SK-N-SH (cell line): ENCODE measurements at regions not wholly inside any gene's neighbourhood (a gene's known extent, or its start where the extent isn't known, plus 50 kb on each side); places are given as distances from the start of the nearest gene placed in this dataset.

ENCODE experiments used
- CTCF ChIA-PET: fragments of 300-600, 350-600 bp; formaldehyde crosslinking; extraction: SDS; loops from one replicate; lab custom pipeline; 2021; lab: Yijun Ruan, JAX
- POLR2A ChIA-PET: fragments of 350-600 bp; sonication (Branson Sonifier 250); formaldehyde crosslinking; extraction: SDS; loops from one replicate; lab custom pipeline; 2020; ENCODE audit warnings: antibody characterized with exemption, inconsistent platforms; lab: Yijun Ruan, JAX
- DNase-seq: peaks from one replicate; pipeline ENCODE4 v3.0.0; 2012
- H2AFZ ChIP-seq: fragments of 200-600 bp; sonication (generic); 2 replicates; pipeline ENCODE4 v1.8.1; 2016; ENCODE audit warnings: antibody characterized with exemption, mild to moderate bottlenecking, low read depth
- H3F3A ChIP-seq: fragments of 200-600 bp; sonication (generic); replicated peaks from 2 replicates; pipeline ENCODE3; 2016; ENCODE audit warnings: antibody characterized with exemption, mild to moderate bottlenecking; ENCODE audit not compliant: insufficient read depth
- H3K27ac ChIP-seq, 2 experiments: fragments of 200-500 bp in 1 of 2; fragments of 200-600 bp in 1 of 2; sonication (Bioruptor generic) in 1 of 2; sonication (generic), shearing (Covaris generic) in 1 of 2; 2 replicates each; pipeline versions ENCODE4 v1.5.1 to v1.6.1; 2014 to 2016; ENCODE audit warnings: low read depth in 2 of 2, inconsistent platforms in 1 of 2, low read length in 1 of 2, mild to moderate bottlenecking in 1 of 2, mixed read lengths in 1 of 2
- H3K27me3 ChIP-seq: fragments of 200-600 bp; sonication (generic), shearing (Covaris generic); 2 replicates; pipeline ENCODE4 v1.6.1; 2016; ENCODE audit warnings: mixed run types; ENCODE audit not compliant: insufficient read depth
- H3K36me3 ChIP-seq, 2 experiments: fragments of 200-500 bp in 1 of 2; fragments of 200-600 bp in 1 of 2; sonication (Bioruptor generic) in 1 of 2; sonication (generic) in 1 of 2; replicated peaks in 1 of 2; 2 replicates each; pipeline versions ENCODE3 to v1.5.1; 2014 to 2016; ENCODE audit warnings: low read length in 1 of 2, mild to moderate bottlenecking in 1 of 2; ENCODE audit not compliant: insufficient read depth in 2 of 2, control insufficient read depth in 1 of 2
- H3K4me1 ChIP-seq, 2 experiments: fragments of 200-500 bp in 1 of 2; fragments of 200-600 bp in 1 of 2; sonication (Bioruptor generic) in 1 of 2; sonication (generic), shearing (Covaris generic) in 1 of 2; 2 replicates each; pipeline versions ENCODE4 v1.5.1 to v1.6.1; 2014 to 2016; ENCODE audit warnings: low read depth in 1 of 2, low read length in 1 of 2, mixed run types in 1 of 2; ENCODE audit not compliant: insufficient read depth in 2 of 2, control insufficient read depth in 1 of 2
- H3K4me2 ChIP-seq: fragments of 200-600 bp; sonication (generic), shearing (Covaris generic); 2 replicates; pipeline ENCODE4 v1.6.1; 2017; ENCODE audit warnings: mixed run types
- H3K4me3 ChIP-seq, 2 experiments: fragments of 200-500 bp in 1 of 2; fragments of 200-600 bp in 1 of 2; sonication (Bioruptor generic) in 1 of 2; sonication (generic), shearing (Covaris generic) in 1 of 2; 2 replicates each; pipeline versions ENCODE4 v1.5.1 to v1.8.1; 2014 to 2016; ENCODE audit warnings: low read depth in 2 of 2, inconsistent platforms in 1 of 2, low read length in 1 of 2, mild to moderate bottlenecking in 1 of 2, mixed read lengths in 1 of 2, moderate library complexity in 1 of 2
- H3K79me2 ChIP-seq: fragments of 200-600 bp; sonication (generic); 2 replicates; pipeline ENCODE4 v1.8.1; 2017; ENCODE audit warnings: mild to moderate bottlenecking; ENCODE audit not compliant: insufficient read depth
- H3K9ac ChIP-seq: fragments of 200-600 bp; sonication (generic); 2 replicates; pipeline ENCODE4 v1.6.1; 2017; ENCODE audit warnings: mixed run types
- H3K9me2 ChIP-seq: fragments of 200-600 bp; sonication (generic); 2 replicates; pipeline ENCODE4 v1.6.1; 2017; ENCODE audit warnings: mixed run types
- H3K9me3 ChIP-seq: fragments of 200-600 bp; sonication (generic); 2 replicates; pipeline ENCODE4 v1.6.1; 2017; ENCODE audit warnings: mixed run types, mild to moderate bottlenecking, moderate library complexity
- H4K20me1 ChIP-seq: fragments of 200-600 bp; sonication (generic); 2 replicates; pipeline ENCODE4 v1.6.1; 2017; ENCODE audit warnings: mild to moderate bottlenecking, mixed run types; ENCODE audit not compliant: insufficient read depth
- CHD2 ChIP-seq: fragments of 150-350 bp; IDR thresholded peaks from 2 replicates; pipeline ENCODE4 v1.6.1; 2018; ENCODE audit warnings: low read length; ENCODE audit not compliant: partially characterized antibody
- CTCF ChIP-seq: fragments of 200-600 bp; sonication (generic); IDR thresholded peaks from 2 replicates; pipeline ENCODE4 v1.6.1; 2017; ENCODE audit warnings: antibody characterized with exemption, mild to moderate bottlenecking, moderate library complexity
- ELF1 ChIP-seq: IDR thresholded peaks from 2 replicates; pipeline ENCODE4 v1.4.0; 2012
- EP300 ChIP-seq, 2 experiments: IDR thresholded peaks; 2 replicates each; pipeline versions ENCODE4 v1.4.0 to v1.6.1; 2012; ENCODE audit warnings: borderline replicate concordance in 1 of 2, low read depth in 1 of 2, low read length in 1 of 2
- EZH2phosphoT487 ChIP-seq: fragments of 200-600 bp; sonication (generic); IDR thresholded peaks from 2 replicates; pipeline ENCODE4 v1.6.1; 2017; ENCODE audit warnings: low read depth, mixed run types, mild to moderate bottlenecking, antibody characterized with exemption, moderate library complexity, borderline replicate concordance
- FOXJ3 ChIP-seq: sonication (generic); formaldehyde crosslinking; IDR thresholded peaks from 2 replicates; pipeline ENCODE4 v1.5.1; 2020; ENCODE audit warnings: mild to moderate bottlenecking, missing genetic modification reagents
- FOXM1 ChIP-seq: IDR thresholded peaks from 2 replicates; pipeline ENCODE4 v1.4.0; 2012; ENCODE audit warnings: low read depth, mild to moderate bottlenecking
- GATA2 ChIP-seq: sonication (generic); formaldehyde crosslinking; IDR thresholded peaks from 2 replicates; pipeline ENCODE4 v1.5.0; 2020; ENCODE audit warnings: mild to moderate bottlenecking, missing genetic modification reagents
- IRF3 ChIP-seq: fragments of 150-350 bp; IDR thresholded peaks from 2 replicates; pipeline ENCODE4 v1.6.1; 2016; ENCODE audit warnings: mild to moderate bottlenecking, low read depth, low read length
- NRF1 ChIP-seq: IDR thresholded peaks from 2 replicates; pipeline ENCODE4 v1.6.1; 2012; ENCODE audit warnings: low read depth, mild to moderate bottlenecking, low read length
- PBX3 ChIP-seq: IDR thresholded peaks from 2 replicates; pipeline ENCODE4; 2012
- RCOR1 ChIP-seq: fragments of 150-350 bp; IDR thresholded peaks from 2 replicates; pipeline ENCODE4 v1.6.1; 2017; ENCODE audit warnings: antibody characterized with exemption, low read length
- RFX5 ChIP-seq: IDR thresholded peaks from 2 replicates; pipeline ENCODE4 v1.6.1; 2012; ENCODE audit warnings: mild to moderate bottlenecking, improper control_type of control experiment, low read length
- SMC3 ChIP-seq: IDR thresholded peaks from 2 replicates; pipeline ENCODE4 v1.6.1; 2012; ENCODE audit warnings: low read depth, low read length, improper control_type of control experiment
- TEAD4 ChIP-seq: IDR thresholded peaks from 2 replicates; pipeline ENCODE4 v1.4.0; 2012; ENCODE audit warnings: mild to moderate bottlenecking, borderline replicate concordance; ENCODE audit not compliant: insufficient read depth
- USF1 ChIP-seq: IDR thresholded peaks from 2 replicates; pipeline ENCODE4 v1.4.0; 2012; ENCODE audit warnings: low read depth, borderline replicate concordance
- USF2 ChIP-seq: fragments of 150-350 bp; IDR thresholded peaks from 2 replicates; pipeline ENCODE4 v1.6.1; 2017; ENCODE audit warnings: antibody characterized with exemption, low read length, low read depth, borderline replicate concordance
- WGBS: methylation state at CpG from one replicate; pipeline ENCODE4 v1.1.6; 2017; ENCODE audit warnings: low lambda C conversion rate; 5-methylcytosine and 5-hydroxymethylcytosine counted together

GRCh38 chrX:45683914-45684313 lies 483.2 kb upstream of the DIPK2B start (continued):
- TF ChIP-seq EZH2phosphoT487 (no peak), GATA2 (no peak), PBX3 (no peak), CTCF (no peak), RCOR1 (no peak), NRF1 (no peak), USF1 (no peak)

- Histone ChIP-seq H3K36me3 (no peaks in the 10 kb centered on the region), H3K27me3 (no peaks in the 10 kb centered on the region), H2AFZ (no peak overlapping the region), H3K27ac (no peak overlapping the region), H3K79me2 (no peaks in the 10 kb centered on the region), H3K9ac (no peak overlapping the region), H3F3A (peaks cover 4% of the 10 kb centered on the region), H3K9me2 (no peaks in the 10 kb centered on the region), H3K4me1 (no peaks in the 10 kb centered on the region), H3K4me3 (no peak overlapping the region), H3K4me2 (no peak overlapping the region), H3K9me3 (no peaks in the 10 kb centered on the region), H4K20me1 (no peaks in the 10 kb centered on the region)
- TF ChIP-seq ELF1 (no peak), TEAD4 (no peak), FOXM1 (no peak), SMC3 (no peak), FOXJ3 (CRISPR knock-in tag) (no peak)
- ChIA-PET POLR2A (no interaction called here), CTCF (no interaction called here)
- no peak for DNase-seq
- 92% methylated on average over 1 of the region's 1 CpG for WGBS
These were observed 481.2 kb upstream of the DIPK2B start for GRCh38 chrX:45681891-45682290.

GRCh38 chrX:45669715-45670340 lies 469.2 kb upstream of the DIPK2B start:
- no peak for DNase-seq
- Histone ChIP-seq H3K27ac (peak overlapping the region; percentile 55 to 88; a peak in 3 of 4 replicates), H3K4me1 (peaks cover 0 to 7% of the 10 kb centered on the region in 2 experiments; a peak in 2 of 4 replicates), H3K79me2 (no peaks in the 10 kb centered on the region), H3K4me2 (peak overlapping the region; percentile 49), H2AFZ (no peak overlapping the region), H3F3A (peaks cover 29% of the 10 kb centered on the region), H3K9me2 (no peaks in the 10 kb centered on the region), H3K36me3 (no peaks in the 10 kb centered on the region), H3K9ac (peak overlapping the region; percentile 35; the same call in 1 of the 2 replicates), H3K4me3 (no peak overlapping the region), H4K20me1 (no peaks in the 10 kb centered on the region), H3K9me3 (no peaks in the 10 kb centered on the region), H3K27me3 (no peaks in the 10 kb centered on the region)
- CTCF ChIA-PET = no interaction called here
- WGBS = 35% methylated on average over 5 of the region's 5 CpGs
- POLR2A ChIA-PET = no interaction called here
- TF ChIP-seq RFX5 (no peak), IRF3 (no peak), USF1 (no peak), USF2 (no peak), EP300 (IDR thresholded peaks at IDR 0.05; ENCODE audit: borderline replicate concordance in 1 of 2, low read depth in 1 of 2, low read length in 1 of 2) (no peak), CHD2 (no peak), RCOR1 (no peak), EZH2phosphoT487 (no peak), FOXM1 (no peak)
